Colonic mucosa (tissue), 4 donors: ENCODE measurements at regions not wholly inside any gene's neighbourhood (a gene's known extent, or its start where the extent isn't known, plus 50 kb on each side); places are given as distances from the start of the nearest gene placed in this dataset.

ENCODE experiments used
- DNase-seq: peaks from one replicate; pipeline ENCODE4 v3.0.0-alpha.2; 2020
- H3K27ac ChIP-seq: fragments of 200-600 bp; one replicate; pipeline ENCODE4 v1.8.0; 2021
- H3K27me3 ChIP-seq: fragments of 200-600 bp; one replicate; pipeline ENCODE4 v1.8.0; 2021
- H3K36me3 ChIP-seq: fragments of 200-600 bp; one replicate; pipeline ENCODE4 v1.8.0; 2021
- H3K4me1 ChIP-seq: fragments of 200-600 bp; one replicate; pipeline ENCODE4 v1.8.0; 2021; ENCODE audit warnings: mild to moderate bottlenecking
- H3K4me3 ChIP-seq: fragments of 200-600 bp; one replicate; pipeline ENCODE4 v1.8.0; 2021
- H3K9ac ChIP-seq, 2 donors: one replicate each; pipeline ENCODE4 v1.7.0; 2013; ENCODE audit warnings: control low read depth in 2 of 2, low read depth in 2 of 2, low read length in 2 of 2
- H3K9me3 ChIP-seq: fragments of 200-600 bp; one replicate; pipeline ENCODE4 v1.8.0; 2021
- intact Hi-C: fragments of 100-400 bp; cut with DNase I; formaldehyde crosslinking; loops from one replicate; pipeline ENCODE4 v1.14.1; 2022
- TF ChIP-seq, protein P1 (sequence below): fragments of 200-600 bp; IDR thresholded peaks from one replicate; pipeline ENCODE4 v1.8.0; 2022; ENCODE audit warnings: antibody characterized with exemption, mild to moderate bottlenecking
- donor health status: healthy.
- donor health status: DM: no; HTN: no; CAD: no.
- donor health status: DM: no; HTN: no; CAD: no.

DNA sequence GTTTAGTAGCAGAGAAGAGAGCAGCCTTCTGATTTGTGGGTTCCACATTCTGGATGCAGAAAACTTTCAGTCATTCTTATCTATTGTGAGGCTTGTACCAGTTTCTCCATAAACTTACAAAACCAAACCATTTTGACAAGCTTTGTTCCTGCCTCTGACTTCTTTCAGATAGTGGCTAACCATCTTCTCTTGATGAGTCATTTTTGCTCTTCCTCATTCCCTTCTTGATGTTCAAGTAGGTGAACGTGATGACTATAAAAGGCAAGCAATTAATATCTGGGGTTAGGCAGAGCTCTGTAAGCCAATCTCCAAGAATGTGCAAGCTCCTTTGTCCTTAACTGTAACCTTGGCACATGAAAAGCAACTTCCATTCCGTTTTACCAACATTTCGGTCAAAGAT is 2083.1 kb upstream of the PIK3C3 start:
- H3K36me3 ChIP-seq: no peaks in the 10 kb centered on the region
- no peak overlapping the region for H3K9ac ChIP-seq
- no peaks in the 10 kb centered on the region for H3K9me3 ChIP-seq
- H3K27ac ChIP-seq: no peak overlapping the region
- no peak overlapping the region for H3K4me3 ChIP-seq
- TF ChIP-seq, protein P1, sequence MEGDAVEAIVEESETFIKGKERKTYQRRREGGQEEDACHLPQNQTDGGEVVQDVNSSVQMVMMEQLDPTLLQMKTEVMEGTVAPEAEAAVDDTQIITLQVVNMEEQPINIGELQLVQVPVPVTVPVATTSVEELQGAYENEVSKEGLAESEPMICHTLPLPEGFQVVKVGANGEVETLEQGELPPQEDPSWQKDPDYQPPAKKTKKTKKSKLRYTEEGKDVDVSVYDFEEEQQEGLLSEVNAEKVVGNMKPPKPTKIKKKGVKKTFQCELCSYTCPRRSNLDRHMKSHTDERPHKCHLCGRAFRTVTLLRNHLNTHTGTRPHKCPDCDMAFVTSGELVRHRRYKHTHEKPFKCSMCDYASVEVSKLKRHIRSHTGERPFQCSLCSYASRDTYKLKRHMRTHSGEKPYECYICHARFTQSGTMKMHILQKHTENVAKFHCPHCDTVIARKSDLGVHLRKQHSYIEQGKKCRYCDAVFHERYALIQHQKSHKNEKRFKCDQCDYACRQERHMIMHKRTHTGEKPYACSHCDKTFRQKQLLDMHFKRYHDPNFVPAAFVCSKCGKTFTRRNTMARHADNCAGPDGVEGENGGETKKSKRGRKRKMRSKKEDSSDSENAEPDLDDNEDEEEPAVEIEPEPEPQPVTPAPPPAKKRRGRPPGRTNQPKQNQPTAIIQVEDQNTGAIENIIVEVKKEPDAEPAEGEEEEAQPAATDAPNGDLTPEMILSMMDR: no peak
- intact Hi-C loops: no loop called here
- no peak for DNase-seq
- no peaks in the 10 kb centered on the region for H3K27me3 ChIP-seq
- H3K4me1 ChIP-seq: no peaks in the 10 kb centered on the region

DNA sequence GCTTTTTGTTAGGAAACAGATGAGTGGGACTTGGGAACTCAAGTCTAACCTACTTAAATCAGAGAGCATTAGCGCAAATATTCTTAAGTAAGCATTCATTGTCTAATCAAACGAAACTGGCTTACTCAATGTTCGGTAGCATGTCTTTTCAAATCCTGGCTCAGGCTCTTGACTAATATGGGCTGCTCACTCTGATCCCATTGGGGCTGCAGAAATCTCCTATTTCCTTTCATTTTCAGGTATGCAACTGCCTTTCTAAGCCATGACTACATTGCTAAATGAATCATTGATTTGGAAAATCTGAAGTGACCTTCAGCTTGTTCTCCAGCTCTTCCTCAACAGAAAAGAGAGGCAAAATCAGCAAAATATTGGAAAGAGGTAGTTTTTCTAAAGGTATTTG is 2084.4 kb upstream of the PIK3C3 start:
- no peaks in the 10 kb centered on the region for H3K4me1 ChIP-seq
- H3K9ac ChIP-seq: no peak overlapping the region
- no peaks in the 10 kb centered on the region for H3K9me3 ChIP-seq
- DNase-seq: no peak
- no peak overlapping the region for H3K27ac ChIP-seq
- no peaks in the 10 kb centered on the region for H3K27me3 ChIP-seq
- intact Hi-C loops: no loop called here
- TF ChIP-seq, protein P1: no peak
- no peaks in the 10 kb centered on the region for H3K36me3 ChIP-seq
- H3K4me3 ChIP-seq: no peak overlapping the region

DNA sequence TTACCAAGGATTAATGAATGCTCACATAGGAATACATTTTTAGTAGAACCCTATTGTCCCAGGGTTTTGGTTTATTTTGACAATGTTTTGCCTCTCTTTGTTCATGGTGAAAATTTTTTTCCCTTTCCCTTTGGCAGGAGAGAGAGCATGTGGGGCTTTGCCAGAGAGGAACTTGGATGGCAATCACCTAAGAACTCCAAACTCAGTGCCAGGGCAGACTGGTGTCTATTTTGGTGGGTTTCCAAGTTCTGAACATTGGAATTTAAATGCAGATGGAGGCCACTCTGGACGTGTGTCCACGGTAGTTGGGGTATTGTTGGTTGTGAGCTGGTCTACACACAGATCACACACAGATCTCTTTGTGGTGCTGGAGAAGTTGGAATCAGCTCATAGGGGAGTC is 2091.1 kb upstream of the PIK3C3 start:
- no peaks in the 10 kb centered on the region for H3K36me3 ChIP-seq
- H3K27ac ChIP-seq: no peak overlapping the region
- intact Hi-C loops: no loop called here
- H3K9ac ChIP-seq: no peak overlapping the region
- DNase-seq: no peak
- no peaks in the 10 kb centered on the region for H3K4me1 ChIP-seq
- no peaks in the 10 kb centered on the region for H3K9me3 ChIP-seq
- no peaks in the 10 kb centered on the region for H3K27me3 ChIP-seq
- H3K4me3 ChIP-seq: no peak overlapping the region
- TF ChIP-seq, protein P1: no peak

DNA sequence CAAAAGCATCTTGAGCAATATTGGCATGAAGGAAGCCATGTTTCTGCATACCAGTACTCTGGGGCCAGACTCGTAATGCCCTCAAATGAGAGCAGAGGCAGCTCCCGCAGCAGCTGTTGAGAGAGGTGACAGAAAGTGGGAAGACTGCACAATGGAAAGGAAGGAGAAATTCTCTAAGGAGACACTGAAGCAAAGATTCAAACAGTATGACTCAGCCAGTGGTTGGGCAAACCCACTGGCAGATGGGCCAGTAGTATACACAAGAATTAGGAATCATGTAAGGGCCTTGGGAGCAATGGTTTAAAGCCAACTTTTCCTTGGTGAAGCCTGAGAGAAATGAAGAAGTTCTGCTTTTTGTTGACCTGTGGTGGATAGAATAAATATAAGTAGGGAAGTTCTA is 2092.7 kb upstream of the PIK3C3 start:
- Histone ChIP-seq H3K4me1 (no peaks in the 10 kb centered on the region), H3K4me3 (no peak overlapping the region), H3K27ac (no peak overlapping the region), H3K9me3 (no peaks in the 10 kb centered on the region), H3K36me3 (no peaks in the 10 kb centered on the region), H3K27me3 (no peaks in the 10 kb centered on the region), H3K9ac (no peak overlapping the region)
- intact Hi-C loops: no loop called here
- TF ChIP-seq, protein P1: no peak
- DNase-seq: no peak

DNA sequence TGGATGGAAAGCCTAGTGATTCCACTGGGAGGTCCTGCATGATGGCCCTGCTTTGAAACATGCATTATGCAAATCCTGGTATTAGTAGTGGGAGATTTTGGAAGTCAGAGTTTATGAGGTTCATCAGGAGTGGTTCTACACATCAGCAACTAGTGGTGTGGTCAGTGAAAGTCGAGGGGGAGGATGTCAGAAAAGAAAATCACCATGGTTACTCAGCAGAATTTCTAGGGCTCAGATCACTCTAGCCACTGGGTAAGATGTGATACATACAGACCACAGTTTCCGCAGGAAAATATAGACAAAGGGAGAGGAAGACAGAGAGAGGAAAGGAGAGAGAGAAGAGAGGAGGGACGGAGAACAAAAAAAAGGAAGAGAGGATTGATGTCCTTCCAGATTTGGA is 2100.7 kb upstream of the PIK3C3 start:
- Histone ChIP-seq H3K27me3 (no peaks in the 10 kb centered on the region), H3K36me3 (no peaks in the 10 kb centered on the region), H3K4me3 (no peak overlapping the region), H3K27ac (no peak overlapping the region), H3K4me1 (no peaks in the 10 kb centered on the region), H3K9me3 (no peaks in the 10 kb centered on the region), H3K9ac (no peak overlapping the region)
- no peak for DNase-seq
- intact Hi-C loops: no loop called here
- TF ChIP-seq, protein P1: no peak

DNA sequence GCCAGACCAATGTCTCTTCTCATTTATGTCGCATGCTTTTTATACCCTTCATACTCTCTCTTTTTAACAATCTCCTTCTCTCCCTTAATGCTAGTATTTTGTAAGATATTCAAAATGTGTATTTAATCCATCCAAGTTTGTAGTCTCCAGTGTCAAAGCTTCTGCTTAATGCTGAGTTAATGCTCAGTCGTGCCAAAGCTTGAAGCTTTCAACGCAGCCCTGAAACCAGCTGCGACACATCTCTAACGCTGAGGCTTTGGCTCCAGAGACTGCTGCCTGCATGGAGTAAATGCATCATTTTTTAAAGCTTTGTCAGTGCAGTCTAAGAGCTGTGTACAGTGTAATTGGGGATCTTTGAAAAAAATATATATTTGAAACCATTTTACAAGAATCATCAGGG is 2108.8 kb upstream of the PIK3C3 start:
- intact Hi-C loops: loop anchor here (10.0 kb wide), 1 partner anchor 59 kb away; no protein-coding TSS in a partner anchor
- DNase-seq: peak; percentile 20
- Histone ChIP-seq H3K4me1 (no peaks in the 10 kb centered on the region), H3K9me3 (no peaks in the 10 kb centered on the region), H3K27me3 (no peaks in the 10 kb centered on the region), H3K4me3 (no peak overlapping the region), H3K27ac (no peak overlapping the region), H3K9ac (no peak overlapping the region), H3K36me3 (no peaks in the 10 kb centered on the region)
- TF ChIP-seq, protein P1: no peak
